ENCODE measurements at regions not wholly inside any gene's neighbourhood (a gene's known extent, or its start where the extent isn't known, plus 50 kb on each side); places are given as distances from the start of the nearest gene placed in this dataset.

- H3K36me3 ChIP-seq: no peaks in the 10 kb centered on the region
- H3K27me3 ChIP-seq: peaks cover 0 to 7% (median 0%) of the 10 kb centered on the region in 7 donors
- H3K4me1 ChIP-seq: peaks cover 0 to 4% (median 0%) of the 10 kb centered on the region in 9 donors
- ATAC-seq: no peak
- no peak for DNase-seq
- TF ChIP-seq CTCF (IDR thresholded peaks at IDR 0.05): no peak
- no peak overlapping the region for H3K4me3 ChIP-seq
- WGBS, 2 donors: 60 to 63% methylated on average over 3 of the region's 3 CpGs
- no peaks in the 10 kb centered on the region for H3K9me3 ChIP-seq
- intact Hi-C loops (cut with DNase I): loop anchor here in 4 of 10 donors (5.0 to 10.0 kb wide), 4 partner anchors 185 to 603 kb away; no protein-coding TSS in a partner anchor
- no peak overlapping the region for H3K27ac ChIP-seq
These were observed 675.1 kb downstream of the SQOR start for GRCh38 chr15:46309914-46310313.

- ATAC-seq: peak; percentile 70 to 93 (median 81)
- H3K27me3 ChIP-seq: peaks cover 0 to 3% (median 0%) of the 10 kb centered on the region in 7 donors
- no peak overlapping the region for H3K4me3 ChIP-seq
- intact Hi-C loops (cut with DNase I): loop anchor here in 3 of 10 donors (5.0 to 10.0 kb wide), 3 partner anchors 183 to 605 kb away; no protein-coding TSS in a partner anchor
- peak; percentile 70 to 96 (median 91) for TF ChIP-seq CTCF (IDR thresholded peaks at IDR 0.05)
- H3K4me1 ChIP-seq: peaks cover 0 to 16% (median 9%) of the 10 kb centered on the region in 9 donors
- H3K36me3 ChIP-seq: no peaks in the 10 kb centered on the region
- 27 to 30% methylated on average over 2 of the region's 2 CpGs for WGBS, 2 donors
- no peaks in the 10 kb centered on the region for H3K9me3 ChIP-seq
- H3K27ac ChIP-seq: no peak overlapping the region
- DNase-seq: peak; percentile 54 to 73
These were observed 677.4 kb downstream of the SQOR start for GRCh38 chr15:46312133-46312740.

GRCh38 chr15:46315434-46315833, 680.6 kb downstream of the SQOR start:
- 32 to 41% methylated on average over 3 of the region's 3 CpGs for WGBS, 2 donors
- no peaks in the 10 kb centered on the region for H3K36me3 ChIP-seq
- H3K27ac ChIP-seq: no peak overlapping the region
- H3K4me1 ChIP-seq: peaks cover 0 to 16% (median 8%) of the 10 kb centered on the region in 9 donors
- DNase-seq (no peak), ATAC-seq (no peak)
- H3K27me3 ChIP-seq: peaks cover 0 to 2% (median 0%) of the 10 kb centered on the region in 7 donors
- no peak for TF ChIP-seq CTCF (IDR thresholded peaks at IDR 0.05)
- intact Hi-C loops (cut with DNase I): loop anchor here in 2 of 10 donors (10.0 kb wide), 2 partner anchors 179 to 601 kb away; no protein-coding TSS in a partner anchor
- H3K4me3 ChIP-seq: no peak overlapping the region
- no peaks in the 10 kb centered on the region for H3K9me3 ChIP-seq

- ATAC-seq (peak in 7 of 8 donors; percentile 46 to 82 (median 68)), DNase-seq (peak in 1 of 2 donors; percentile 18)
- H3K9me3 ChIP-seq: no peaks in the 10 kb centered on the region
- H3K4me1 ChIP-seq: peaks cover 0 to 16% (median 8%) of the 10 kb centered on the region in 9 donors
- H3K36me3 ChIP-seq: no peaks in the 10 kb centered on the region
- no peak overlapping the region for H3K4me3 ChIP-seq
- WGBS, 2 donors: 41 to 70% methylated on average over 1 of the region's 1 CpG
- peaks cover 0 to 2% (median 0%) of the 10 kb centered on the region in 7 donors for H3K27me3 ChIP-seq
- no peak for TF ChIP-seq CTCF (IDR thresholded peaks at IDR 0.05)
- H3K27ac ChIP-seq: no peak overlapping the region
- intact Hi-C loops (cut with DNase I): loop anchor here in 2 of 10 donors (10.0 kb wide), 2 partner anchors 179 to 601 kb away; no protein-coding TSS in a partner anchor
These were observed 681.2 kb downstream of the SQOR start for GRCh38 chr15:46316024-46316423.

Measured in heart right ventricle (tissue), 16 donors.